Adrenal gland (tissue), 5 donors: ENCODE measurements at regions not wholly inside any gene's neighbourhood (a gene's known extent, or its start where the extent isn't known, plus 50 kb on each side); places are given as distances from the start of the nearest gene placed in this dataset.

Source experiments
- CTCF ChIP-seq, 6 experiments: fragments of 450-650 bp in 4 of 6; fragments of 200-600 bp in 2 of 6; sonication (generic) in 1 of 6; IDR thresholded peaks; 1 replicate in 5 of 6; 2 replicates in 1 of 6; pipeline versions ENCODE4 v1.5.1 to v1.8.0; 2016 to 2021; ENCODE audit warnings: antibody characterized with exemption in 6 of 6, mild to moderate bottlenecking in 2 of 6, moderate library complexity in 1 of 6
- POLR2A ChIP-seq, 2 donors: fragments of 450-650 bp; IDR thresholded peaks; one replicate each; pipeline ENCODE4 v1.6.1; 2017; ENCODE audit warnings: antibody characterized with exemption in 2 of 2, mild to moderate bottlenecking in 2 of 2, moderate library complexity in 1 of 2
- donor health status: DM: no; HTN: no; CAD: no.

GRCh38 chr6:169980826-169981450 is 229.5 kb downstream of the ERMARD start:
- TF ChIP-seq CTCF (IDR thresholded peaks at IDR 0.05) (no peak), POLR2A (IDR thresholded peaks at IDR 0.05) (no peak)
